HG02678 (cell line): ENCODE measurements at regions not wholly inside any gene's neighbourhood (a gene's known extent, or its start where the extent isn't known, plus 50 kb on each side); places are given as distances from the start of the nearest gene placed in this dataset.

Experiments used
- ATAC-seq: cut with Tn5 transposase; IDR thresholded peaks from one replicate; pipeline ENCODE4 v1.9.1; 2021; ENCODE audit warnings: mild to moderate bottlenecking, moderate library complexity; ENCODE audit not compliant: unreplicated experiment

DNA sequence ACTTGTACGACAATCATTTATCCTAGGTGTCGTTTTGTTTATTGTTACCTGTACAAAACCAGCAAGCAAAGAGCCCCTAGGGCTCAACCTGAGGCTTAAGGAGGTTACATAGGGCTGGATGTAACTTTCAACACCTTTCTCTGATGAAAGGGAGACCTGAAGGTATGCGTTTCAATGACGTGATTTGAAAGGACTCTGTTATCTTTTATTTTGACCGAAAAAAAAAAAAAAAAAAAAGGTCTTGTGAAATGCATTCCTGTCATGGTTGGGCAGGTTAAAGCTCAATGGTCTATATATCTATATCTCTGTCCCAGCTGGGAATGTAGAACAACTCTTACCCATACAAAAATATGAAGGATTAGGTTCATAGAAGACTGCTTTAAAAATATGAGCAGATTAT lies 78.7 kb upstream of the SASH1 start:
- no peak for ATAC-seq

- ATAC-seq, result no peak
Measured at GRCh38 chr6:148265054-148265453, 77.6 kb upstream of the SASH1 start.

DNA sequence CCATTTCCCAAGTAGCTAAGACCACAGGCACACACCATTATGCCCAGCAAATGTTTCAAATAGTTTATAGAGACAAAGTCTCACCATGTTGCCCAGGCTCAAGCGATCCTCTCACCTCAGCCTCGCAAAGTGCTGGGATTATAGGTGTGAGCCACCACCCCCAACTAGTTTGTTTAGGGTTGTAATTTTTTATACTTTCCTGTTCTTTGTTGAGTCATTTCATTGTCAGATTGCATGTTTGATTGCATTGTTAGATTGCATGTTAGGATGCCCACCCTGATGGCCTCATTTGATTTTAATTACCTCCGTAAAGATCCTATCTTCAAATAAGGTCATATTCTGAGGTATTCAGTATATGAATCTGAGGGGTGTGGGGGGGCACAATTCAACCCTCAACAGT lies 73.3 kb upstream of the SASH1 start:
- ATAC-seq, result no peak

- no peak for ATAC-seq
Measured at GRCh38 chr6:148271711-148272439, 70.8 kb upstream of the SASH1 start.

- ATAC-seq, result no peak
Measured at GRCh38 chr6:148272597-148272996, 70.0 kb upstream of the SASH1 start.

- ATAC-seq, result no peak
Measured at GRCh38 chr6:148273962-148274752, 68.5 kb upstream of the SASH1 start.

DNA sequence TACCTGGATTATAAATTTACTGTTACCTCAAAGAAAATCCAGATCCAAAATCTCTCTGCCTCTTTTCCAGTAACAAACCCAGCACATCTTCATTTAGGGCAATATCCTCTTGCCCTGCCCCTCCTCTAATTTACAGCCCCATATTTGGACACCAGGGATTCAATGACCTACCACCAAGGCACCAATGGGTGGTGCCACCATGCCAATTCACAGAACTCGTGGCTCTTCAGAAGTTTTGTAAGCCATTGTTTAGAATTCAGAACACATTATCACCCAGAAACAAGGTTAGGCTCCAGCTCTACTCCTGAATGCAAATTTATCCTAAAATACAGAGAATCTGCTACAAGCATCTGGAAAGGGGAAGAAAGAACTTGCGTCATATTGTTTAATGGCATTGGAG lies 67.8 kb upstream of the SASH1 start:
- ATAC-seq, result no peak

- no peak for ATAC-seq
Measured at GRCh38 chr6:148285205-148285604, 57.4 kb upstream of the SASH1 start.

GRCh38 chr6:148286563-148286962 lies 56.1 kb upstream of the SASH1 start:
- ATAC-seq, result no peak

GRCh38 chr6:148287623-148288333 lies 54.9 kb upstream of the SASH1 start:
- ATAC-seq, result no peak

GRCh38 chr6:148288541-148288940 lies 54.1 kb upstream of the SASH1 start:
- no peak for ATAC-seq

GRCh38 chr6:148289153-148289552 lies 53.5 kb upstream of the SASH1 start:
- no peak for ATAC-seq

DNA sequence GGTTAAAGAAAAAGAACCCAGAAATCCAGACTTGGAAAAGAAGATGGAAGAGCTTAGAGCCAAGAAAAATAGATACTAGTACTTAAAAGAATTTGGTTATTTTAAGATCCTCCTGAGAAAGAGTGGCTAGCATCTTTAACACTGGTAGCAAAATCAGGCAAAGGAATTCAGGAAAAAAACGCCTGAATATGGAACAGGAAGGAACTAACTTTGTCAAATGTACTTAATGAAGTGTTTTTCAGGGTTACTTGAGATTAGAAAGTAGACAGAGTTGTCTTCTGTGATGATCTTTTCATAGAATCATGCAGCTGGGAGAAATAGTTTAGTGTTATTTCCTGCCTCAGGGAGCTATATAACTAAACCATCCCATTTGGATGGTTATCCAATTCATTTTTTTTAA lies 50.8 kb upstream of the SASH1 start:
- ATAC-seq, result no peak
